ENCODE measurements at regions not wholly inside any gene's neighbourhood (a gene's known extent, or its start where the extent isn't known, plus 50 kb on each side); places are given as distances from the start of the nearest gene placed in this dataset.

- DNase-seq (ENCODE audit: low spot score), result no peak
- H3K27me3 Mint-ChIP-seq (ENCODE audit: low read depth), result peaks cover 6% of the 10 kb centered on the region
These were observed 120.5 kb downstream of the C5orf15 start for GRCh38 chr5:133847886-133848285.

DNA sequence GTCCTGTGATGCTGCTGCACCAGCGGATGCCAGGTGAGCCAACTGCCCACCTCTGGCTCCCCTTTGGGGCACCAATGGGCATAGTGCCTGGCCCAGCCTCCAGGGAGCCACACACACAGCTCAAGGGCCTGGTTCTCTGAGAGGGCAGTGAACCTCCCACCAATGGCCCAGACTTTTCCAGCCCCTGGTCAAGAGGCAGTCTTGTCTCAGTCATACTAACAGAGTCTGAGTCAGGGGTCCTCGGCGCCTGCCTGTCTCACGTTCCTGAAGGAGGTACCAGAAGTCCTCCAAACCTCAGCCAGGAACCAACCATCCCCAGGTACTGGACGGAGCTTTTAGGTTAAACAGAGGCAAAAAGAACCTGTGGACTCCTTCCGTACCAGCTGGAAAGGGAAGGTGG lies 121.1 kb downstream of the C5orf15 start:
- H3K4me3 Mint-ChIP-seq (ENCODE audit: low read depth), result no peak overlapping the region
- DNase-seq (ENCODE audit: low spot score), result no peak
- intact Hi-C loops (cut with micrococcal nuclease), result no loop called here
- H3K4me1 Mint-ChIP-seq (ENCODE audit: low read depth), result peaks cover 2% of the 10 kb centered on the region
- no peak overlapping the region for H3K27ac Mint-ChIP-seq
- no peaks in the 10 kb centered on the region for H3K36me3 Mint-ChIP-seq (ENCODE audit: low read depth)
- no peaks in the 10 kb centered on the region for H3K9me3 Mint-ChIP-seq
- peaks cover 4% of the 10 kb centered on the region for H3K27me3 Mint-ChIP-seq (ENCODE audit: low read depth)

More at GRCh38 chr5:133847886-133848285, 120.5 kb downstream of the C5orf15 start:
- Mint-ChIP-seq H3K9me3 (no peaks in the 10 kb centered on the region), H3K27ac (no peak overlapping the region), H3K4me3 (ENCODE audit: low read depth) (no peak overlapping the region), H3K36me3 (ENCODE audit: low read depth) (no peaks in the 10 kb centered on the region), H3K4me1 (ENCODE audit: low read depth) (peaks cover 2% of the 10 kb centered on the region)
- intact Hi-C loops (cut with micrococcal nuclease), result no loop called here

DNA sequence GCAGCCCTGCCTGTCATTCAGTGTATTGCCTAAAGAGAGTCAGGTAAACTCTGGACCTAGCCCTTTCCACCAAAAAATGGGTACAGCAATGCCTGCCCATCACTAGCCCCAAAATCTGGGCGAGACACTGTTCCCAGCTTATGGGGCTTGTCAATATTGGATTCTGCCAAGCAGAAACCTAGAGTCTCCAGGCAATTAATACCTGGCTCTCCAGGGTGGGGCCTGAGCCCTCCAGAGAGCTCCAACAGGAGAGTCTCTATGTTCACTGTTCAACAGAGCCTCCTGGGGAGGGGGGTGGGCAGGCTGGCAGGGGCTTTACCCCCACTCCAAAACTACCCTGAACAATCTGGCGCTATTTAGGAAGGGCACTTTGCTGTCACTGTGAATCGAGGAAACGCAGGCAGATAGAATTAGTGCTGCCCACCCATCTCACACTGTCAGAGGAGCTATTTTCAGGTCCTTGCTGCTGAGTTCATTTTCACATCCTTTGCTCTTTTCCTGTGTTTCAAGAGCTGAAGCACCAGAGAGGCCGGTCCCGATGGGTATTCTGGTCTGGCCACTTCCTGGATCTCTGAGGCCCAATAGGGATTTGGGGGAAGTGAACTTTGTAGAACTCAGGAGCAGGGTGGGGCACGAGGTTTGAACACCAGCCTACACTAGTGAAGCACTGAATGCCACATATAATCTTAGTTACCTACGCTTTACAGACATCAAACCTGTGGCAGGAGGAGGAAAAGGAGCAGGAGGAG lies 121.8 kb downstream of the C5orf15 start:
- no peak for DNase-seq (ENCODE audit: low spot score)
- no peaks in the 10 kb centered on the region for H3K9me3 Mint-ChIP-seq
- peaks cover 1% of the 10 kb centered on the region for H3K27me3 Mint-ChIP-seq (ENCODE audit: low read depth)
- peaks cover 2% of the 10 kb centered on the region for H3K4me1 Mint-ChIP-seq (ENCODE audit: low read depth)
- intact Hi-C loops (cut with micrococcal nuclease), result no loop called here
- H3K4me3 Mint-ChIP-seq (ENCODE audit: low read depth), result no peak overlapping the region
- H3K36me3 Mint-ChIP-seq (ENCODE audit: low read depth), result no peaks in the 10 kb centered on the region
- H3K27ac Mint-ChIP-seq, result no peak overlapping the region

DNA sequence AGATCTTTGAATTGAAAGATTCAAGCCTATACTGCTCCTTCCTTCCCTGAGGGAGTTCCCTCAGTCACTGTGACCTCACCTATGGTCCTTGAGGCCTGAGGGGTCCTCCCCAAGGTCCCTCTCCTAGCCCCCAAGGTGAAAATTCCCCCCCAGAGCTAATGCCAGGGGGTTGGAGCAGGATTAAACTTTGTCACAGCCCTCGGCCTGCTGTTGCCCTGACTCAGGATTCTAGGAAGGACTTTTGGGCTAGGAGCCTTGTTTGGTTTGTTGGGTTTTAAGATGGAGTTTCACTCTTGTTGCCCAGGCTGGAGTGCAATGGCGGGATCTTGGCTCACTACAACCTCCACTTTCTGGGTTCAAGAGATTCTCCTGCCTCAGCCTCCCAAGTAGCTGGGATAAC lies 123.2 kb downstream of the C5orf15 start:
- DNase-seq (ENCODE audit: low spot score), result no peak
- peaks cover 1% of the 10 kb centered on the region for H3K27me3 Mint-ChIP-seq (ENCODE audit: low read depth)
- intact Hi-C loops (cut with micrococcal nuclease), result no loop called here
- no peaks in the 10 kb centered on the region for H3K9me3 Mint-ChIP-seq
- H3K27ac Mint-ChIP-seq, result no peak overlapping the region
- peaks cover 2% of the 10 kb centered on the region for H3K4me1 Mint-ChIP-seq (ENCODE audit: low read depth)
- H3K4me3 Mint-ChIP-seq (ENCODE audit: low read depth), result no peak overlapping the region
- H3K36me3 Mint-ChIP-seq (ENCODE audit: low read depth), result no peaks in the 10 kb centered on the region

- Mint-ChIP-seq H3K27me3 (ENCODE audit: low read depth) (peaks cover 1% of the 10 kb centered on the region), H3K9me3 (no peaks in the 10 kb centered on the region), H3K27ac (no peak overlapping the region), H3K4me1 (ENCODE audit: low read depth) (peaks cover 2% of the 10 kb centered on the region), H3K4me3 (ENCODE audit: low read depth) (no peak overlapping the region), H3K36me3 (ENCODE audit: low read depth) (no peaks in the 10 kb centered on the region)
- intact Hi-C loops (cut with micrococcal nuclease), result no loop called here
- no peak for DNase-seq (ENCODE audit: low spot score)
These were observed 123.6 kb downstream of the C5orf15 start for GRCh38 chr5:133844836-133845235.

DNA sequence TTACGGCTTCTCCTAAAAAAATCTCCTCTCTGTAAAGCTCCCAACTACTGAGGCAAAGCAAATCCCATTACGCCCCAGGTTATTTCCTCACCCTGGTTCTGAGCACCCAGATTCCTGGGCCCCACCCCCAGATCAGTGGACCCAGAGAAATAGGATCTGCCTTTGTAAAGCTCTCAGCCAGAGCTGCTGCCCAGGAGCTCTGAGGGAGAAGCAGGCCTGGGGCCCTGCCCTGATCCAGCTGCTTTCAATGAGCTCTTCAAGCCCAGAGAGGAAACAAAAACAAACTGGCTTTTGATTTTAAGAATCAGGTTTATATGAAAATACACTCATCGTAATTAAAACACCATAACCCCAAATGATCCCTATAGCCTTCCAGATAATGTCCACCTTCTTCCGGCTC lies 124.5 kb downstream of the C5orf15 start:
- intact Hi-C loops (cut with micrococcal nuclease), result no loop called here
- Mint-ChIP-seq H3K27me3 (ENCODE audit: low read depth) (peaks cover 3% of the 10 kb centered on the region), H3K9me3 (no peaks in the 10 kb centered on the region), H3K4me1 (ENCODE audit: low read depth) (peaks cover 2% of the 10 kb centered on the region), H3K27ac (no peak overlapping the region), H3K36me3 (ENCODE audit: low read depth) (no peaks in the 10 kb centered on the region), H3K4me3 (ENCODE audit: low read depth) (no peak overlapping the region)
- DNase-seq (ENCODE audit: low spot score), result no peak

DNA sequence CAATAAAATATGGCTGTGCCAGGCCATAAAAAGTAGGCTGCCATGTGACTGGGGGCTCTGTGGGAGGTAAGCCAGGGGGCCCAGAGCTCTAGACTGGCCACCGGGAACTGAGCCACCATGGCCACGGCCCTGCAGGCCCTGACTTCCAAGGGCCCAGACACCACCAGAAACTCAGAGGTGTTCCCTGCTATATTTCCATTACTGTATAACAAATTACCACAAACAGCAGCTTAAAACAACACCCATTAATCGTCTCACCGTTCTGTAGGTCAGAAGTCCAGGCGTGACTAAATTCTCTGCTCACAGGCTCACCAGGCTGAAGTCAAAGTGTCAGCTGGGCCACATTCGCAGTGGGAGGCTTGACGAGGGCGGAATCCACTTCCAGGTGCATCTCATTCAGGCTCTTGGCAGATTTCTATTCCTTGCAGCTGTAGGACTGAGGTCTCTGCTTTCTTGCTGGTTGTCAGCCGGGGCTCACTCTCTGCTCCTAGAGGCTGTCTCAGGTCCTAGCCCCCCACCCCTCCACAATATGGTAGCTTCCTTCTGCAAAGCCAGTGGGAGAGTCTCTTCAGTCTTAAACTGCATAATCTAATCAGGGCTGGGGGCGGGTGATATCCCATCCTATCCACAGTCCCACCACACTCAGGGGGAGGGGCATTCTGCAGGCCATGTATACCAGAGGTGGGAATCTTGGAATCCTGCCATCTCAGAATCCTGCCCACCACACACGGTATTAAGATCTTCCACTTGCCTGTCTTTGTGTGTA lies 125.4 kb downstream of the C5orf15 start:
- intact Hi-C loops (cut with micrococcal nuclease), result no loop called here
- peaks cover 6% of the 10 kb centered on the region for H3K27me3 Mint-ChIP-seq (ENCODE audit: low read depth)

GRCh38 chr5:133841831-133842750 lies 126.3 kb downstream of the C5orf15 start:
- intact Hi-C loops (cut with micrococcal nuclease), result no loop called here

More for the DNA sequence above, 125.4 kb downstream of the C5orf15 start:
- H3K9me3 Mint-ChIP-seq, result no peaks in the 10 kb centered on the region
- H3K36me3 Mint-ChIP-seq (ENCODE audit: low read depth), result no peaks in the 10 kb centered on the region
- no peaks in the 10 kb centered on the region for H3K4me1 Mint-ChIP-seq (ENCODE audit: low read depth)
- H3K4me3 Mint-ChIP-seq (ENCODE audit: low read depth), result no peak overlapping the region
- no peak overlapping the region for H3K27ac Mint-ChIP-seq
- DNase-seq (ENCODE audit: low spot score), result no peak

GRCh38 chr5:133840168-133840567 lies 128.3 kb downstream of the C5orf15 start:
- no peak overlapping the region for H3K27ac Mint-ChIP-seq
- no peaks in the 10 kb centered on the region for H3K9me3 Mint-ChIP-seq
- intact Hi-C loops (cut with micrococcal nuclease), result no loop called here
- no peaks in the 10 kb centered on the region for H3K36me3 Mint-ChIP-seq (ENCODE audit: low read depth)
- peaks cover 3% of the 10 kb centered on the region for H3K4me1 Mint-ChIP-seq (ENCODE audit: low read depth)
- H3K27me3 Mint-ChIP-seq (ENCODE audit: low read depth), result peaks cover 17% of the 10 kb centered on the region
- no peak for DNase-seq (ENCODE audit: low spot score)
- H3K4me3 Mint-ChIP-seq (ENCODE audit: low read depth), result no peak overlapping the region

More at GRCh38 chr5:133841831-133842750, 126.3 kb downstream of the C5orf15 start:
- H3K4me1 Mint-ChIP-seq (ENCODE audit: low read depth), result peaks cover 3% of the 10 kb centered on the region
- no peak overlapping the region for H3K27ac Mint-ChIP-seq
- no peaks in the 10 kb centered on the region for H3K9me3 Mint-ChIP-seq
- H3K4me3 Mint-ChIP-seq (ENCODE audit: low read depth), result no peak overlapping the region
- DNase-seq (ENCODE audit: low spot score), result no peak
- H3K36me3 Mint-ChIP-seq (ENCODE audit: low read depth), result no peaks in the 10 kb centered on the region
- peaks cover 9% of the 10 kb centered on the region for H3K27me3 Mint-ChIP-seq (ENCODE audit: low read depth)

DNA sequence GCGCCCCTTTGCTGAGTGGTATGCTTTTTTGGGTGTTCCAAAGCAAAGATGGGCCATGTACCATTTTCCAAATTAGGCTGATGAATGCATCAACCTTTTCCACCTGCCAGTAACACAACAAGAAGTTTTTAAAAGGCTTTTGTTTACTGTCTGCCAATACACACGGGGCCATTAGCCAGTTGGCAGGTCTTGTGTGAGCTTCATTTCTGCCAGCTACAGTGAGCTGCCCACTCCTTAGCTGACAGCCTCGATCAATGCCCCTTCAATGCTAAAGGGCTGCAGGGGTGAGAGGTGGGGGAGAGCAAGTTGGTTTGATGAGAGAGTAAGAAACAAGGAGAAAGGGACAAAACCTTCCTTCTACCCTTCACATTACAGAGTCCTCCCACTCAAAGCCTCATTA lies 128.7 kb downstream of the C5orf15 start:
- H3K9me3 Mint-ChIP-seq, result no peaks in the 10 kb centered on the region
- H3K36me3 Mint-ChIP-seq (ENCODE audit: low read depth), result no peaks in the 10 kb centered on the region
- peaks cover 17% of the 10 kb centered on the region for H3K27me3 Mint-ChIP-seq (ENCODE audit: low read depth)
- no peak overlapping the region for H3K27ac Mint-ChIP-seq
- DNase-seq (ENCODE audit: low spot score), result no peak
- H3K4me1 Mint-ChIP-seq (ENCODE audit: low read depth), result peaks cover 3% of the 10 kb centered on the region
- H3K4me3 Mint-ChIP-seq (ENCODE audit: low read depth), result no peak overlapping the region
- intact Hi-C loops (cut with micrococcal nuclease), result no loop called here

DNA sequence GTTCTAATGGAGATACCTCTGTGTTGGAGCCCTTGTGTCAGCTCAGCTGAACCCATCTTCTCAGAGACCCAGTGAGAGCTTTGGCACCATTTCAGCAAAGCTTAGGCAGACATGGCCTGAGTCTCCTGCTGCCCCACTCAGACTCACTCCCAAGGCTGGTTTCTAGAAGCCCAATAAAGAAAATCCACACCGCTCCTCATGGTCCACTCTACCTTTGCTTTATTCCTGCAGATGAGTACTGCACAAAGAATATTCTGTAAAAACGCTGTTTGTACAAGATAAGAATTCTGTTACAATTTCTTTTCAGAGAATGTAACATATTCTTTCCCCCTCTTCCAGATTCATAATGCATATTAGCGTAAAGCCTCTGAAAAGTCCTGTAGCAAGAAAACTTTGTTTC lies 129.3 kb downstream of the C5orf15 start:
- no peaks in the 10 kb centered on the region for H3K9me3 Mint-ChIP-seq
- peaks cover 3% of the 10 kb centered on the region for H3K4me1 Mint-ChIP-seq (ENCODE audit: low read depth)
- DNase-seq (ENCODE audit: low spot score), result no peak
- intact Hi-C loops (cut with micrococcal nuclease), result no loop called here
- H3K27me3 Mint-ChIP-seq (ENCODE audit: low read depth), result peaks cover 18% of the 10 kb centered on the region
- no peaks in the 10 kb centered on the region for H3K36me3 Mint-ChIP-seq (ENCODE audit: low read depth)
- H3K4me3 Mint-ChIP-seq (ENCODE audit: low read depth), result no peak overlapping the region
- H3K27ac Mint-ChIP-seq, result no peak overlapping the region

GRCh38 chr5:133838286-133838685 lies 130.1 kb downstream of the C5orf15 start:
- H3K9me3 Mint-ChIP-seq, result no peaks in the 10 kb centered on the region
- no peaks in the 10 kb centered on the region for H3K36me3 Mint-ChIP-seq (ENCODE audit: low read depth)
- intact Hi-C loops (cut with micrococcal nuclease), result no loop called here
- H3K4me1 Mint-ChIP-seq (ENCODE audit: low read depth), result peaks cover 3% of the 10 kb centered on the region
- H3K4me3 Mint-ChIP-seq (ENCODE audit: low read depth), result no peak overlapping the region
- no peak overlapping the region for H3K27ac Mint-ChIP-seq
- DNase-seq (ENCODE audit: low spot score), result no peak
- peaks cover 22% of the 10 kb centered on the region for H3K27me3 Mint-ChIP-seq (ENCODE audit: low read depth)
